NCI-H345 treated with DMSO at 0.1 percent for 48 hours (cell line): ENCODE measurements at regions not wholly inside any gene's neighbourhood (a gene's known extent, or its start where the extent isn't known, plus 50 kb on each side); places are given as distances from the start of the nearest gene placed in this dataset.

Experiments
- DNase-seq: peaks from one replicate; lab custom pipeline; 2025; ENCODE audit not compliant: unreplicated experiment; lab: John Stamatoyannopoulos, UW

GRCh38 chr20:10951216-10951615 lies 277.4 kb upstream of the JAG1 start:
- DNase-seq: no peak

GRCh38 chr20:10951904-10952303 lies 278.1 kb upstream of the JAG1 start:
- no peak for DNase-seq

GRCh38 chr20:10953437-10953836 lies 279.6 kb upstream of the JAG1 start:
- no peak for DNase-seq

GRCh38 chr20:10954137-10954840 lies 280.5 kb upstream of the JAG1 start:
- no peak for DNase-seq

GRCh38 chr20:10954908-10955580 lies 281.2 kb upstream of the JAG1 start:
- DNase-seq: no peak

DNA sequence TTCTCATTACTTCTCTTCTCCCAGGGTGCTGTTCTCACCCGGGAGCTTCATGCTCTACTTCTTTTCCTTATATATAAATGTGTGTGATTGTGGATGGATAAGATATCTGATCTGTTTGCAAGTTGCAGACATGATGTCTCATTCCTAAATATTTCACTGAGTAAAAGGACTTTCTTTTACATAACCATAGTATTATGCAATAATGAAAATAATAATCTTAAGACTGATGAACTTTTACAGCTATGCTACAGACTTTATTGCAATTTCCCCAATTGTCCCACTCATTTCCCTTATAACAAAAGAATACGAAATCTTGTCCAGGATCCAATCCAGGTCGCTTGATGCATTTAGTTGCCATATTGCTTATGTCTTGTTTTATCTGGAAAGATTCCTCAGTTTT lies 284.5 kb upstream of the JAG1 start:
- DNase-seq: no peak

- DNase-seq: no peak
Observed at GRCh38 chr20:10960416-10960815, 286.6 kb upstream of the JAG1 start.

- DNase-seq: peak; percentile 19
Observed at GRCh38 chr20:10961651-10962288, 288.0 kb upstream of the JAG1 start.

GRCh38 chr20:10962937-10963336 lies 289.1 kb upstream of the JAG1 start:
- no peak for DNase-seq

GRCh38 chr20:10963717-10964266 lies 290.0 kb upstream of the JAG1 start:
- no peak for DNase-seq

DNA sequence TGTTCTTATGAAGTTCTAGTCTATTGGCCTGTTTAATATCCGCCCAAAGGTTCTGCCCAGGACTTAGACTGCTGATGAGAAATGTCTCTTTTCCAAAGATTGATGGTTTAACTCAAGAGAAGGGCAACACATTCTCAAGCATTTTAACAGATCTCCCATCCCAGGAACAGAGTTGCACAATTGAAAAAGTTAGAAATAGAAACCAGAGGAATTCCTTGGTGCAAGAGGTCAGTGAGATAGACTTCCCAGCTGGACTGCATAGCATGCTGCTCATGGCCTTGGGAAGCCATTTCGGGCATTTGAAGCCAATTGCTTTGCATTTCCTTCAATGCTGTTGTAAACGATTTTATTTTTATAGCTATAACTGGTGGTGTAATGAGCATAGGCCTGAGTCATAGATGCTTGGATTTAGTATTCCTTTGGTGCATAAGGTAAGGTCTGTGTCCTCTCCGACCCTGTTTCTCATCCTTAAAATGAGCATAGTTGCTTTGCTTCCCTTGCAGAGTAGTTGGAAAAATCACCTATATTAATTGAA lies 292.2 kb upstream of the JAG1 start:
- no peak for DNase-seq

GRCh38 chr20:10970109-10970508 lies 296.3 kb upstream of the JAG1 start:
- DNase-seq: no peak

DNA sequence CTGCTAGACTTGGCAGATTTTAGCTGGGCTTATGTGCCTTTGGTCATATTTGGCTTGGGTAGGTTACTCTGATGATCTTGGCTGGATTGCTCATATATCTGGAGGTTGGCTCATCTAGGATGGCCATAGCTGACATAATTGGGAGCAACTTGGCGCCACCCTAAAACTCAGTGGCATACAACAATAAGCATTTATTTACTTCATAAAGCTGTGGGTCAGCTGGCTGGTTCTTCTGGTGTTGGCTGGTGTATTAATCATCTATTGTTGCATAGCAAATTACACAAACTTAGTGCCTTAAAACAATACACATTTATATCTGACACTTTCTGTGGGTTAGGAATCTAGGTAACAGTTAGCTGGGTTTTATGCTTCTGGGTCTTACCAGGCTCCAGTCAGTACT lies 297.3 kb upstream of the JAG1 start:
- no peak for DNase-seq

- DNase-seq: no peak
Observed at GRCh38 chr20:10972219-10972860, 298.5 kb upstream of the JAG1 start.

GRCh38 chr20:10976051-10976450 lies 302.3 kb upstream of the JAG1 start:
- no peak for DNase-seq

GRCh38 chr20:10978019-10978702 lies 304.4 kb upstream of the JAG1 start:
- no peak for DNase-seq

DNA sequence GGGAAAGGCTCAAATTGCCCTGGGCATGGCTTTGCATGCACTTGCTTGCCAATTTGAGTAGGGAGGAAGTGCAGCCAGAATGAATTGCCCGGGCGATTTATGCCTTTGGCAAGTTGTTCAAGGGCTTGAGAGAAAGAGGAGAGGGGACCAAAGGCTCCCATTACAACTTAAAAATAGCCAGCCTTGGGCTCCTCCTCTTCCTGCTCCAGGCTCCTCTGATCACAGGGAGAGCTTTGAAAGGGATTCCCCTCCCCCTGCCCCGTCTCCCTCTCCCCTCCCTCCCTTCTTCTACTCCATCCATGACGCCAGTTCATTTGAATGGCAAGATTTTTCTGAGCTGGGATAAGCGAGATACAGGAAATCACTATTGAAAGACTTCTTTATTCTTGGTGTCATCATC lies 304.9 kb upstream of the JAG1 start:
- DNase-seq: no peak

DNA sequence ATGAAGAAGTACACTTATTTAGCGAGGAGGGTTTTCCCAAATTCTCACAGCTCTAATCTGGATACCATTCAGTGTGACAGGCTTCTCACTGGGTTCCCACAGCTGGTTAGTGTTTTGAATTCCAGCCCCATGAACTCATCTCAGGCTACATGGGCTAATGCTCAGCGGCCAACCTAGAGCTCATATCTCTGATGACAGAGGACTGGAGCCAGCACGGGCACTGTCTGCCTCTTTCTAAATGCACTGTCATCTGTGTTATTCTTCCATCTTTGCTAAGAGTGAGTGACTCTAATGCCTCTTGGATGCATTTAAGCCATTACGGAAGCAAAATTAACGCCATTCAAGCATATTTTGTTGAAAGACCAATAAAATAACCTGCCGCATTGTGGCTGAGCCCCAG lies 308.9 kb upstream of the JAG1 start:
- no peak for DNase-seq

DNA sequence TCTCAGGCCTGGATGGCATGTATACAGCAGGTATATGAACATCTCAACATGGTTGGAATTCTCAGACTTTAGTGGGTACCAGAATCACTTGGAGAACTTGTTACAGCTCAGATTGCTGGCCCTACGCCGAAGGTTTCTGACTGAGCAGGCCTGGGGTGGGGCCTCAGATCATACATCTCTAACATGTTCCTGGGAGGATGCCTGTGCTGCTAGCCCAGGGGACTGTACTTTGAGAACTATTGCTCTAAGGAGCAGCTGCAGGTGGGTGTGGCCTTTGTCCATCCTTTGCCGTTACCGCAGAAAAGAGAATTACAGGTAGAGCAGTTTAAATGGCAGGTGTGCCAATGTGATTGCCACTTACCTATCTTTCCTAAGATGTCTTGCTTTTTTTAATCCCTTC lies 310.5 kb upstream of the JAG1 start:
- no peak for DNase-seq

DNA sequence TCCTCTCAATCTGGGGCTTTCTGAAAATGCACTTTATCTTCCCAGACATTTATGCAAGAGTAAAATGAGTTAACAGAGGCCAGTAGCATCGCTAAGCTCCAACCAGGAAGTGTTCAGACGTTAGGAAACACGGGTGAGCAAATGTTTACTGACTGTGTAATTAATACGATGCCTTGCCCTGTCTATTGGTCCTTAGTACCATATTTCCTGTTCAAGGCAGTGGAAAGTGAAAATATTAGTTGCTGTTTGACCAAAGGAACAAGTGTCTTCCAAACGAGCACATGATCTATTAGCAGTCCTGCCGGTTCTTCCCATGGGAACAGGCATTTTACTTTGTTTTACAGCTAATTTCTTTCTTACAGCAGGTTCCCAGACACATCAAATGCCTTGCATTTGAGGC lies 311.1 kb upstream of the JAG1 start:
- no peak for DNase-seq

GRCh38 chr20:10985536-10985935 lies 311.7 kb upstream of the JAG1 start:
- no peak for DNase-seq
